Fibroblast of the conjunctiva (primary cell): ENCODE measurements at regions not wholly inside any gene's neighbourhood (a gene's known extent, or its start where the extent isn't known, plus 50 kb on each side); places are given as distances from the start of the nearest gene placed in this dataset.
"Not testable (repeated sequence)": the region's sequence is repeated elsewhere in the genome, so short reads cannot be mapped to it uniquely, and the experiment has no call there.

Experiments used
- DNase-seq: peaks from one replicate; pipeline ENCODE4 v3.0.0-alpha.2; 2010; ENCODE audit warnings: low read depth

DNA sequence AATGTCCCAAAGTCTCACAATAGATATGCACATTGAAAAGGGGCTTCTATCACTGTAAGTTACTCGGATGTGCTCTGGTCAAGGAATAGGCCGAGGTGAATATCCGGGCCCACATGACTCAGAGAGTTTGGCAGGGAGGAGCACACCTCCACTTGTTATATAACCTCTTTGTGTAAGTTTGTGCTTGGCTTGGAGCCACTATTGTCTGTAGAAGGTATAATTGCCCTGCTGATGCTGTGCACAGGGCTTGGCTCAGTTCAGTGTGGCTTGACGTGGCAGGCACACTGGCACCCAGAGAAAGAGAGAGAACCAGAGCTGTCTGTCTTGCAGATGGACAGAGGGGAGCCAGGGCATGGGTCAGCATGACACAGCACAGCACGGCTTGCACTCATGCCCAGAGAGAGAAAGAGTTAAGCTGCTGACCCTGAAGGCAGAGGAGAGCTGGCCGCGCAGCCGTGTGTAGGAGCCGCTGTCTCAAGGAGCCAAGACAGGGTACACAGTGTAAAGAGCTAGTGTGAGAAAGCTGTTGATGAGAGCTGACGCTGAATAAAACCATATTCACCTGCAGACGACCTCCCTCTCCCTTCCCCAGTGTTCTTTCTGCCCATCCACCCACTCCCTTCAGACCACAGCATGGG is 482.5 kb downstream of the C6orf118 start:
- no peak for DNase-seq

DNA sequence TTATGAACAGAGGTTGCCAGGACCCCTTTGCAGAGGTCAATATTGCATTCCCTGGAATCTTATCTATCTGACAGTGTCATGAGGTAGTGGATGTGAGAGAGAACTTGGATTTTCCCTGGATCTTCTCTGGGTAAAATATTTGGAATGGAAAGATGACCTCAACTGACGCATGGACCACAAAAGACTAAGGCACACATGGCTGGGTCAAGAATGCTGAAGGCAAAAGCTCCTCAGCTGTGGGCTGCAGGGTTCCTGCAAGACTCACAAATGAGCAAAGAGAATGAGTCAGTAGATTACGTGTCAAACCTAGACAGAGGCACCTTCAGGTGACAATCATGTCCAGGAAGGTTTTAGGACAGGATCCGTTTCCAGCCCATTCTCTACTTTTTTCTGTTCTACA is 484.0 kb downstream of the C6orf118 start:
- DNase-seq, result no peak

DNA sequence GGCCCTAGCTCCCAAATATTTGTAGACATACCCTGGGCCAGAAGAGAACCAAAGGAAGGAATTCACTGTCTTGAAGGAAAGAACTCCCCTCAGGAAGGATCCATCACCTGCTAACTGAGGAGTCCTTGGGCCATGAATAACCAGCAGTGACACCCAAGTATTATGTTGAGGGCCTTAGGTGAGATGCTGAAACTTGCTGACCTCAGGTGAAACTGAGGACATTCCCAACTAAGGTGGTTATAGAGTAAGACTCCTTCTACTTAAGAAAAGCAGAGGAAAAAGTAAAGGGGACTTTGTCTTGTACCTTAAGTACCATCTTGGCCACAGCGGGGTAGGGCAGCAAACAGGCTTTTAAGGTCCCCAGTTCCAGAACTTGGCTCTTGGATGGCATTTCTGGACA is 491.7 kb downstream of the C6orf118 start:
- no peak for DNase-seq

DNA sequence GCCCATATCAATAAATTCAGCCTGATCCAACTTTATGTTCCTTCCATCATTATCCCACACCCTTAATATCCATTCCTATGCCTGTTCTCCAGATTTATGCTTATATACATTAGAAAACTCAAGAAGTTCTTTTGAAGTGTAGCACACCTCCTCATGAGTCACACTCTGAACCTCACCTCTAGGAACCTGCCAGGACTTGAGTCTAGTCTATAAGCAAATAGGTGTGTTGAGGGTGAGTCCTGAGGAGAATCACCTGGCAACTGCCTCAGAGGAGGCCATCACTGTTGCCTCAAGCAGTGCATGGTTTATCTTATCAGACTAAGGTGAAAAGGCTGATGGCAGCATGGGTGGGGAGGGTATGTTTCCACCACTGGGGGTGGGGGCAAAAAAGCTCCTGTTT is 496.7 kb downstream of the C6orf118 start:
- DNase-seq, result no peak

DNA sequence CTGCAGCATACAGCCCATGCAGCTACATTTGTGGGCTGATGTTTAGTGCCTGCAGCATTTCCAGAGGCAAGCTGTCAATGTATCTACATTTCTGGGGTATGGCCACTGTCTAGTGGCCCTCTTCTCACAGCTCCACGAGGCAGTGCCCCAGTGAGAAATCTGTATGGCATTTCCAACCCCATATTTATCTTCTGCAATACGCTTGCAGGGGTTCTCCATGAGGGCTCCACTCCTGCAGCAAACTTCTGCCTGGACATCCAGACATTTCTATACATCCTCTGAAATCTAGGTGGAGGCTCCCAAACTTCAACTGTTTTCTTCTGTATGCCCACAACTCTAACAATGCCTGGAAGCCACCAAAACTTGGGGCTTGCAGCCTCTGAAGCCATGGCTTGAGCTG is 502.3 kb downstream of the C6orf118 start:
- no peak for DNase-seq

DNA sequence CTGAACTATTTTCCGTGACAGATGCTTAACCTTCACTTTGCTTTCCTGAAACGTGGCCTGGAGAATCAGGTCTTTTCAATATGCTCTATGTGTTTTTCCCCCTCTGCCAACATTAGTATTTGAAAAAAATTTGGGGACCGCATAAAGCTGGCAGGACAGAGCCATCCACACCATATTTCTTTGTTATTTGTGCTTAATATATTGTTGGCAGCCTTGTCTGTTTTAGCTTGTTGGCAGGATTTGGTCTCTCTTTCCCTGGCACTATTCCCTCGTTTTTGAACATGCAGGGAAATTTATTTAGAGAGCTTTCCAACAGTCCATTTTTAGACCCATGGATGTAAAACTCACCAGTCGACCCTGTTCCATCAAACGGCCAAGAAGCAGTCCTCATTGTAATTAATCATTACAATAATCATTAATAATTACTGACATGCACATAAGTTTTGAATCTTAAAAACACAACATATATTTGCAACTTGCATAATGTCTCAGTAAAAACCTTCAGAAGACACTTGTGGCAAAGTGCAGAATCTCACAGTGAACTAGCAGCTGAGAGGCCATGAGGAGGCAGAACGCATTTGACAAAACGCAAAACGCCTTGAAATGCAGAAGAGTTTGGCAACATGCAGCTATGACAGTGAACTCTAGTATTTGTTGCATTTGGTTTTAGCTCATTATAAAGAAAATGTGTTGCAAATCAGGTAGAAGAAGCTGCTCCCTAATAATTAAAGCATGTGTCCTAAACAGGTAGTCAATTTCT is 514.2 kb downstream of the C6orf118 start:
- DNase-seq, result no peak

DNA sequence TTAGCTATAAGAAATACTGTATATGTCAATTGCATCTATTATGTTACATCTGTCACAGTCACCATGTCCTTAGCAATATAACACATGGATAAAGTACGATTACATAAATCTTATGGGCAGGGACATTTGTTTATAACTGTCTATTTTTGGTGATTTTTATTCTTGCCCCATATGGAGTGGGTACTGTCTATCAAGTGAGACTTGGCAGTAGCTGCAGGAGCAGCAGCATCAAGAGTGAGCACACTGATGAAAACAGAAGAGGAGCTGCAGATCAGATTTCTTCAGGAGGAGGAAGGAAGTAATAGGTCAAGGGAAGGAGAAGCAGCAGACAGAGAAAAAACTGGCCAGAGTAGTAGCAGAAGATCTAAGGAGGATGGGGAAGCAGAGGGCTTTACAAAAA is 516.7 kb downstream of the C6orf118 start:
- DNase-seq, result no peak

DNA sequence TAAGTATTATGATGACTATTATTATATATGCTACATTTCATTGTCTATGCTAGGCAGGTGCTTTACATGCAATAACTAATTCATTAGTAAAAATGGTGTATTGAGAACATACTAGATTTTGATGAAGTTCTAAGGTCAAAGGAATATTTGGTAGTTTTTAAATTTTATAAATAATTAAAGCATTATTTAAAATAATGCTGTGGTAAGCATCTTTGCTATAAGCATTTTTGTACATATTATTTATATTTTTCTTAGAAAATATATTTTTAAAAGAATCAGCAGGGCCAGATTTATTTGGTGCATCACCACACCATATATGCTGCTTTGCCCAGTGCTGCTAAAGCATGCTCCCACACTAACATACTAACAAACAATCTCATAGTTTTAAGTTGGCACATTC is 517.9 kb downstream of the C6orf118 start:
- DNase-seq, result no peak

DNA sequence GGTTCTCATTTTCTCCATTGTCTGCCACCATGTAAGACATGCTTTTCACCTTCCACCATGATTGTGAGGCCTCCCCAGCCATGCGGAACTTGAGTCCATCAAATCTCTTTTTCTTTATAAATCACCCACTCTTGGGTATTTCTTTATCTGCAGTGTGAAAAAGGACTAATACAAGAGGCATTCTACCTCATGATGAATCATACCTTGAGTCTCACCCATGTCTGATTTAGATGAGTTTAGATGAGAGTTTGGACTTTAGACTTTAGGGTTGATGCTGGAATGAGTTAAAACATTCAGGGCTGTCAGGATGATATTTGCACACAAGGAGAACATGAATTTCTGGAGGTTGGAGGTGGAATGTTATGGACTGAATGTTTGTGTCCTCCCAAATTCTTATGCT is 545.6 kb downstream of the C6orf118 start:
- no peak for DNase-seq

DNA sequence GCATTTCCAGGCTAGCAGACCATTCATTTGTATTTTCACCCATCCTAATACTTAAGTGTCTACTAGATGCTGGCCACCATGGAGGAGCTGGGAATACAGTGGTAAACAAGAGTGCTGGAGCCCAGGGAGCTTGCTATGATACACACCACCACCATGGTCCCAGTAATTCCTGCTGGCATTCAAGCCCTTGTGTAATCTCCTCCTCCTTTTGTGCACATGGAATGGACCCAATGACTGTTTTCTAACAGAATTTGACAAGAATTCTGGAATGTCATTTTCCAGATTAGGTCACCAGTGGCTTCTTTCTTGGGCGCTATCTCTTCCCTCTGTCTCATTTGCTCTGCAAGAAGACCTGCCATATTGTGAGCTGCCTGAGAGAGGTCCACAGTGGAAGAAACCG is 552.0 kb downstream of the C6orf118 start:
- no peak for DNase-seq

DNA sequence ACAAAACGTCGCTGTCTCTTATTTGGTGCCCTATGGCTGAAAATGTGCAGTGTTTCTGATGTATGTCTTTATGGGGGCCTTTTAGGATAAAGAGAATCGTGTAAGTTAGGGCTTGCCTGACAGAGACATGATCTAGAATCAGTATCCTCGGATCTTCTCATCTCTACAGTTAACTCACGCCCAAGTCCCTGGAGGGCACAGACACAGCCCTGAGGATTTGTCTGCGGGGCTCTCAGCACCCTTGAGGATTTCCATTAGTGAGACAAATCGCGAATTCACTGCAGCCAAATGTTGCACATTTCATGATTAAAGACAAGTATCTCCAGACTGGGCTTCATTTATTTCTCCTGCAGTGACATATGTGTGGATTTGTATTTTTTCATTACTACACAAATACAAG is 552.7 kb downstream of the C6orf118 start:
- DNase-seq, result no peak

DNA sequence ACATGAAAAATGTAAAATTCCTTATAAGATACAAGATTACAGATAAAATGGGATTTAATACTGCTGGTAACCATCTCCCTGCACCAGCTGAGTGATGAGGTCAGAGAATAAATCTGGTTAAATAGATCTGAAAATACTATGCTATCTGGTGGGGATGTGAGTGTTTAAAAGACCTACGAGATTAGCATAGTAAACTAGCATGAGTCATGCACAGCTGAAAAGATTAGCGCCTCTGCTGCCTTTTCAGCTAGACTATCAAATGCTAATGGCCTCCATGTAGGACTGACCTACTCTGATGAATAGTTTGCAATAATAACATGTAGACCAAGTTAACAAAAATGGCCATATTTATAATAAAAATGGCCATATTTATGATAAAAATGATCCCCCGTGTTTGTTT is 553.3 kb downstream of the C6orf118 start:
- DNase-seq, result no peak

DNA sequence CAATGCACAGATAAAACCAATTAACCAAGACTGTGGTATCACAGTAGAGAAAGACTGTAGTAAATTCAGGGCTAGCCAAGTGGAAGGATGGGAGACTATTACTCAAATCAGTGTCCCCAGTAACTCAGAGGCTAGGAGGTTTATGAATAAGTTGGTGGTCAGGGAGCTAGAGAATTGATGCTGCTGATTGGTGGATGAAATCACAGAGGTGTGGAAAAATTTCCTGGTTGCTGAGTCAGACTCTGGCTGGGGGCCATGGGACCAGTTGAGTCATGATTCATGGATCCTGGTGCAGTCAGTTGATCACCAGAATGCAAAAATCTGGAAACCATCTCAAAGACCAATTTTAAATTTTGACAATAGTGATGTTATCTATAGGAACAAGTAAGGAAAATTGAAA is 555.9 kb downstream of the C6orf118 start:
- no peak for DNase-seq

DNA sequence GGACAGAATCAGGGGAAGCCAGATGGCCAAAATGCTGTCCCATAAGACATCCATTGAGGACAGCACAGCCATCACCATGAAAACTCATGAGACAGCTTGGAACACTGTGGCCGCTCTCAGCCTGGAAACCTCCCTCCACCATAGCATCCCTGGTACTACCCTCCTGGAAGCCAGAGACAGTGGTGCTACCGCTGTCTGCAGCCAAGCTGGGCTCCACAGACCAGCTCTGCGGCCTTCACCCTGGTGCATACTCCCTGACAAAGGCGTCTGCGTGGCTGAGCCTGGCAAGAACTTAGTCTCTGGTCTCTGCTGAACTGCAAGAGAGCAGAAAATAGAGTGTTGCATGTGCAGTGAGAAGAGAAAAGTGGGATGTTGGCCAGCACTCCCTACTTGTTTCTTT is 558.0 kb downstream of the C6orf118 start:
- no peak for DNase-seq

DNA sequence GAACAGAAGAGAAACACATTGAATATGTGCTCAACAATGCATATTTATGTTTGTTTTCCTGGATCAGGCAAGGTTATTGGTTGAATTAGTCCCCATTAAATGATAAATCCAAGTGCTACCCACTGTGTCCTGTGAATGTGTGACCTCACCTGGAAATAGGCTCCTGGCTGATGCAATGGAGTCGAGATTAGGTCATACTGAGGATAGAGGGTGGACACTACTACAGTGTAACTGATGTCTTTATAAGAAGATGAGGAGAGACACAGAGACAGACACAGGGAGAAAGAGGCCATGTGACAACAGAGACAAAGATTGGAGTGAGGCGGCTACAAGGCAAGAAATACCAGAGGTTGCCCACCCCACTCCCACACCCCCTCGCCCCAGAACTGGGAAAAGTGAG is 559.3 kb downstream of the C6orf118 start:
- no peak for DNase-seq

DNA sequence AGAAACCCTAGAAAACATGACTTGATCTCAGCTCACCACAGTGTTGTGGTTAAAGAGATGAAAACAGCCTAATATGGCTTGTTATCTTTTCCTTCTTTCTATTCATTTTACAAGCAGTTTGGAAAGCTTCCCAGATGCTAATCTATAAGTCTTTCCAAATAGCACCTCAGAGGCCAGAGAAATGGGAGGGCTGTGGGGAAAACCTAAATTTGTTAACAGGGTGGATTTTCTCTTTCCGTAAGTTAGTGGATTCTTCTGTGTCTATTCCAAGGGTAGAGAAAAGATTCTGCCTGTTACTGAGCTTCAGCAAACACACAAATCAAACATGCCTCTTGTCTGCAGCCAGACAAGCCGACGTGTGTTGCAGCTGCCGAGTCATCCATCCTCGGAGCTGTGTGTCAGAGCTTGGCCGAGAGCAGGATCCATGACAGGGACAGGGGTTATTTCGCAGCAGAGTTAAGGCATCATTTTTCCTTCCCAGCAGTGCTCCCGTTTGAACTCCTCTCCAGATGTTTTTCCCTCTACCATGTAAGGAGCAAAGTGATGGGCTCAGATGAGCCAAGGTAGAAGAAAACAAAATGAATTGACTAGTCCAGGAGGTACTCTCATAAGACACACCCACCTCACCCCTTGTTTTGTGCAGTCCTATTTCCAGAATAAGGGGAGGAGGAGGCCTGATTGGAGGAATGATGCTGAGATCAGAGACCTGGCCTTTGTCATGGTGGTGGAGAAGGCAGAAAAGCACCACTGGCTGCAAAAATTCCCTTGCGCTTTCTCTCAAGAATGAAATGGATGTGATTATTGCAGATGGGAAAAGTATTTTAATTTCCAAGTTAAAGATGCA is 560.0 kb downstream of the C6orf118 start:
- no peak for DNase-seq

DNA sequence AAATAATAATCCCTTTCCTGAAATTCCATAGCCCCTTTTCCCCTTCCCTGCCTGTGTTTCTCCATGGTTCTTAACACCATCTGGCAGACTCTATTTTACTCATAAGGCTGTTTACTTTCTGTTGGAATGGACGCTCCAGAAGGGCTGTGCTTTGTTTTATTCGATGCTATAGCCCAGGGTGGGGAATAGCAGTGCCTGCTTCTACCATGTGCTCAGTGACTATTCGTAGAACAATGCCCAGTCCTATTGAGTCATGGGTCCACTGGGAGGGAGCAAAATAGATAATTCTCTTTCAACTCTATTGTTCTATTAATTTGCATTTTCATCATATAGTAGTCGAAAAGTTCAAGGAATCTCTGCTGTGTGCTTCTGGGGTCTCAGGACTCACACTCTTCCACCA is 565.1 kb downstream of the C6orf118 start:
- DNase-seq, result no peak

DNA sequence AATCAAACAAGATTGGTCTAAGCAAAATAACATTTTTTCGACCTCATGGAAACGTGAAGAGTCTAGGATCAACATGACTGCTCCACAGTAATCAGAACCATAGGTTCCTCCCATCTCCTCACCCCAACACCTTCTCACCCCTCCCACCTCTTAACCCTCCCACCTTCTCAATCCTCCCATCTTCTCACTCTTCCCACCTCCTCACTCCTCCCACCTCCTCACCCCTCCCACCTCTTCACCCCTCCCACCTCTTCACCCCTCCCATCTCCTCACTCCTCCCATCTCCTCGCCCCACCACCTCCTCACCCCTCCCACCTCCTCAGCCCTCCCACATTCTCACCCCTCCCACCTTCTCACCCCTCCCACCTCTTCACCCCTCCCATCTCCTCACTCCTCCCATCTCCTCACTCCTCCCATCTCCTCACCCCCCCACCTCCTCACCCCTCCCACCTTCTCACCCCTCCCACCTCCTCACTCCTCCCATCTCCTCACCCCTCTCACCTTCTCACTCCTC is 567.4 kb downstream of the C6orf118 start:
- DNase-seq, result no peak

DNA sequence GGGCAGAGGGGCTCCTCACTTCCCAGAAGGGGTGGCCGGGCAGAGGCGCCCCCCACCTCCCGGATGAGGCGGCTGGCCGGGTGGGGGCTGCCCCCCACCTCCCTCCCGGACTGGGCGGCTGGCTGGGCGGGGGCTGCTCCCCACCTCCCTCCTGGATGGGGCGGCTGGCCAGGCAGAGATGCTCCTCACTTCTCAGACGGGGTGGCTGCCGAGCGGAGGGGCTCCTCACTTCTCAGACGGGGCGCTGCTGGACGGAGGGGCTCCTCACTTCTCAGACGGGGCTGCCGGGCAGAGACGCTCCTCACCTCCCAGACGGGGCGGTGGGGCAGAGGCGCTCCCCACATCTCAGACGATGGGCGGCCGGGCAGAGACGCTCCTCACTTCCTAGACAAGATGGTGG is 573.3 kb downstream of the C6orf118 start:
- DNase-seq, result not testable (repeated sequence)

DNA sequence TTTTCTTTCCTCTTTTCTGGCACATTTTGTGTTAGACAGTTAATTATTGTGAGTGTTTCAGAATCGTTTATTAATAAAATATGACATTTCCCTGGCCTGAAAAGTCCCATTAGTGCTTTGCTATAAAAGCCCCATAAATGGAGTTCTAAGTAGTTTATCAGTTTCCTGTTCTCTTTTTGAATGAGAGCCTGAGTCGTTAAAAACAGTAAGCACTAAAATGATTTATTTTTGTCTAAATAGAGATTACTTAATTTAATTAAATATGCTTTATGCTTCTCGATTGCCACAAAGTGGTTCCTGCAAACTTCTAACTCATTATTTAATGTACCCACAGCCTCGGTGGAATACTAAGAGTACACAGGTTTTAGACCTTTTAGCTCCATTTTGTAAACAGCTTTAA is 577.9 kb downstream of the C6orf118 start:
- no peak for DNase-seq

DNA sequence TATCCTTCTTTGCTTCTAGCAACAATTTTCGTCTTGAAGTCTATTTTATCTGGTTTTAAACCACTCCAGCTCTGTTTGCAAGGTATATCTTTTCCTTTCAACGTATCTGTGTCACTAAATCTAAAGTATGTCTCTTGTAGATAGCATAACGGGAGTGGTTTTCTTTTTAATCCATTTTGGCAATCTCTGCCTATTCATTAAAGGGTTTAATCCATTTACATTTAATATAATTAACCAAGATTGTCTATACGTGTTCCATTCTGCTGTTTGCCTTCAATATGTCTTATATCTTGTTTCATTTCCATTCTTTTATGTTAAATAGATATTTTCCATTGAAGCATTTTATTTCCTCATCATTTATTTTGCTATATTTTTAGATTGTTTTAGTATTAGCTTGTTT is 587.9 kb downstream of the C6orf118 start:
- no peak for DNase-seq

DNA sequence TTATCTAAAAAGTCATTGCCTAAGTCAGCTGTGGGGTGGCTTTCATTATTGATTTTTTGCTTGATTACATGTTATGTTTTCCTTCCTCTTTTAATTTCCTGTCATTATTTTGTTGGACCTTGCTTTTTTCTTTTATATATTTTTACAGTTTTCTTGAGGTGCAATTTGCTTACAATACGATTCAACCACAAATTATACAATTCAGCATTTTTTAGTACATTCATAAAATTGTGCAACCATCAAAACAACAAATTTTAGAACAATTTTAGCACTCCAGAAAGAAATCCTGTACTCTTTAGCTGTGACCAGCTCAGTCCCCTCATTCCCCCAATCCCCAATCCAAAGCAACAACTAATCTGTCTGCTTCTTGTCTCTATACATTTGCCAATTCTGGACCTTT is 608.9 kb downstream of the C6orf118 start:
- DNase-seq, result no peak

DNA sequence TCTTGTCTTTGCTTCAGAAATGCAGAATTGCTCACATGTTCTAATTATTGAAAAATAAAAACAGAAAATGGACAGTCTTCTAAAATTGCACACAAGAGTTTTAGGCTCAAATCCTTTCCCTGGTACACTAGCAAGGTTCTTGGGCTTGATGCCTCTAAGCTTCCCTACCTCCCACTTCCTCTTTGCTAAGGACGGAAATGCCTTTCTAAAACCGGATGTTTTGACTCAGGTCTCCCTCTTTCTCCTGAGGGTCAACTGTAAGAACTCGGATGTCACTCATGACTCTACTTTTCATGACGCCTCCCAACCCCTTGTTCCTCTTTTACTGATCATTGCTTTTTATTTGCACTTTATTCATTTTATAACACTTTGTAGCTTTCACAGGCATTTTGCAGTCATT is 613.5 kb downstream of the C6orf118 start:
- DNase-seq, result no peak
